Lower lobe of right lung (tissue), 2 donors: ENCODE measurements at regions not wholly inside any gene's neighbourhood (a gene's known extent, or its start where the extent isn't known, plus 50 kb on each side); places are given as distances from the start of the nearest gene placed in this dataset.

Experiments used
- ATAC-seq, 2 donors: fragments of 200-7000 bp; cut with Tn5 transposase; one replicate each; pipeline ENCODE4 v1.9.1; 2020 to 2022; ENCODE audit warnings: mild to moderate bottlenecking in 2 of 2, moderate library complexity in 2 of 2
- DNase-seq: peaks from one replicate; pipeline ENCODE4 v3.0.0-alpha.2; 2020
- H3K27ac ChIP-seq: fragments of 200-600 bp; one replicate; pipeline ENCODE4 v1.8.0; 2022
- H3K27me3 ChIP-seq: fragments of 200-600 bp; one replicate; pipeline ENCODE4 v1.8.0; 2022; ENCODE audit warnings: low read depth
- H3K36me3 ChIP-seq: fragments of 200-600 bp; one replicate; pipeline ENCODE4 v1.8.0; 2022; ENCODE audit warnings: mild to moderate bottlenecking
- H3K4me1 ChIP-seq: fragments of 200-600 bp; one replicate; pipeline ENCODE4 v1.8.0; 2022
- H3K4me3 ChIP-seq: fragments of 200-600 bp; one replicate; pipeline ENCODE4 v1.8.0; 2022; ENCODE audit warnings: mild to moderate bottlenecking
- H3K9me3 ChIP-seq: fragments of 200-600 bp; one replicate; pipeline ENCODE4 v1.8.0; 2022
- CTCF ChIP-seq: fragments of 200-600 bp; IDR thresholded peaks from one replicate; pipeline ENCODE4 v1.8.0; 2022; ENCODE audit warnings: antibody characterized with exemption, mild to moderate bottlenecking
- intact Hi-C: fragments of 100-400 bp; cut with DNase I; formaldehyde crosslinking; loops from one replicate; pipeline ENCODE4 v1.11.0; 2022
- donor health status: DM: no; HTN: yes; CAD: no; lungs with severe emphysema.

- Histone ChIP-seq H3K27ac (no peak overlapping the region), H3K9me3 (no peaks in the 10 kb centered on the region), H3K4me3 (no peak overlapping the region), H3K27me3 (no peaks in the 10 kb centered on the region), H3K4me1 (no peaks in the 10 kb centered on the region), H3K36me3 (no peaks in the 10 kb centered on the region)
- no peak for ATAC-seq
- DNase-seq, result no peak
- intact Hi-C loops, result no loop called here
- no peak for TF ChIP-seq CTCF
Measured at GRCh38 chr16:76900285-76901263, 290.4 kb upstream of the MON1B start.

GRCh38 chr16:76906552-76906951, 284.4 kb upstream of the MON1B start:
- no peak for TF ChIP-seq CTCF
- no peaks in the 10 kb centered on the region for H3K27me3 ChIP-seq
- ATAC-seq (no peak), DNase-seq (no peak)
- no peaks in the 10 kb centered on the region for H3K36me3 ChIP-seq
- H3K9me3 ChIP-seq, result no peaks in the 10 kb centered on the region
- no peak overlapping the region for H3K27ac ChIP-seq
- H3K4me3 ChIP-seq, result no peak overlapping the region
- no peaks in the 10 kb centered on the region for H3K4me1 ChIP-seq
- intact Hi-C loops, result no loop called here

- intact Hi-C loops, result no loop called here
- Histone ChIP-seq H3K9me3 (no peaks in the 10 kb centered on the region), H3K4me1 (no peaks in the 10 kb centered on the region), H3K27ac (no peak overlapping the region), H3K36me3 (no peaks in the 10 kb centered on the region), H3K27me3 (no peaks in the 10 kb centered on the region), H3K4me3 (no peak overlapping the region)
- DNase-seq, result no peak
- no peak for TF ChIP-seq CTCF
- ATAC-seq, result no peak
Measured at GRCh38 chr16:76910931-76911330, 280.1 kb upstream of the MON1B start.

GRCh38 chr16:76913046-76913445, 277.9 kb upstream of the MON1B start:
- no peak for TF ChIP-seq CTCF
- no peak overlapping the region for H3K4me3 ChIP-seq
- no peaks in the 10 kb centered on the region for H3K4me1 ChIP-seq
- ATAC-seq (no peak), DNase-seq (no peak)
- no peak overlapping the region for H3K27ac ChIP-seq
- intact Hi-C loops, result no loop called here
- H3K9me3 ChIP-seq, result no peaks in the 10 kb centered on the region
- H3K27me3 ChIP-seq, result no peaks in the 10 kb centered on the region
- H3K36me3 ChIP-seq, result no peaks in the 10 kb centered on the region

- H3K9me3 ChIP-seq, result no peaks in the 10 kb centered on the region
- DNase-seq (no peak), ATAC-seq (no peak)
- intact Hi-C loops, result no loop called here
- H3K36me3 ChIP-seq, result no peaks in the 10 kb centered on the region
- H3K4me3 ChIP-seq, result no peak overlapping the region
- H3K27me3 ChIP-seq, result no peaks in the 10 kb centered on the region
- TF ChIP-seq CTCF, result no peak
- no peaks in the 10 kb centered on the region for H3K4me1 ChIP-seq
- H3K27ac ChIP-seq, result no peak overlapping the region
Measured at GRCh38 chr16:76926042-76926441, 264.9 kb upstream of the MON1B start.
